HepG2 (cell line): ENCODE measurements at regions not wholly inside any gene's neighbourhood (a gene's known extent, or its start where the extent isn't known, plus 50 kb on each side); places are given as distances from the start of the nearest gene placed in this dataset.

Experiments used
- ATAC-seq: fragments of 200-7000 bp; cut with Tn5 transposase; 3 replicates; pipeline ENCODE4 v1.9.1; 2020; ENCODE audit warnings: mild to moderate bottlenecking, moderate library complexity
- BruUV-seq: library from RNA; stranded (reverse); fragments of 400-500 nt; replicated peaks from 2 replicates; lab custom pipeline; 2021; lab: Mats Ljungman, UMichigan
- CTCF ChIA-PET: fragments of 300-600 bp; formaldehyde crosslinking; extraction: SDS; loops from one replicate; lab custom pipeline; 2021; ENCODE audit warnings: low total read pairs, inconsistent platforms, low intra/inter-chr PET ratio; lab: Yijun Ruan, JAX
- POLR2A ChIA-PET: fragments of 350-600 bp; sonication (Branson Sonifier 250); formaldehyde crosslinking; loops from one replicate; lab custom pipeline; 2020; ENCODE audit warnings: antibody characterized with exemption, inconsistent platforms; lab: Yijun Ruan, JAX
- DNase-seq: peaks from one replicate; pipeline ENCODE4 v3.0.0-alpha.2; 2015; ENCODE audit warnings: low spot score
- FAIRE-seq: peaks from 3 replicates; lab custom pipeline; 2011; peaks lifted over from hg19 to GRCh38; lab: Jason Lieb, UNC
- H2AFZ ChIP-seq: one replicate; pipeline ENCODE4 v1.6.1; 2011; ENCODE audit warnings: low read length, inconsistent platforms
- H3K27ac ChIP-seq: fragments of 300-600 bp; 3 replicates; pipeline ENCODE4 v1.8.0; 2011; ENCODE audit warnings: mixed run types, mild to moderate bottlenecking, mixed read lengths, low read length, inconsistent platforms; ENCODE audit not compliant: insufficient read depth; ENCODE audit errors: extremely low read length
- H3K27me3 ChIP-seq, 2 experiments: fragments of 200-600 bp in 1 of 2; 2 replicates in 1 of 2; 3 replicates in 1 of 2; pipeline versions ENCODE4 v1.6.0 to v1.8.0; 2011; ENCODE audit warnings: low read length in 2 of 2, mild to moderate bottlenecking in 2 of 2, moderate library complexity in 2 of 2, inconsistent platforms in 1 of 2; ENCODE audit not compliant: insufficient read depth in 2 of 2, control insufficient read depth in 1 of 2
- H3K36me3 ChIP-seq, 2 experiments: fragments of 200-600 bp in 1 of 2; replicated peaks in 1 of 2; 2 replicates in 1 of 2; 3 replicates in 1 of 2; pipeline versions ENCODE4 v1.5.1 to v1.8.0; 2011; ENCODE audit warnings: low read length in 2 of 2, inconsistent platforms in 1 of 2; ENCODE audit not compliant: insufficient read depth in 2 of 2, control insufficient read depth in 1 of 2
- H3K4me1 ChIP-seq: 2 replicates; pipeline ENCODE4 v1.5.1; 2012; ENCODE audit warnings: low read length, inconsistent platforms; ENCODE audit not compliant: insufficient read depth
- H3K4me2 ChIP-seq: 2 replicates; pipeline ENCODE4 v1.6.0; 2011; ENCODE audit warnings: low read depth, low read length, inconsistent platforms
- H3K4me3 ChIP-seq, 3 experiments: fragments of 200-600 bp in 1 of 3; sonication (generic), shearing (Covaris generic) in 1 of 3; replicated peaks in 1 of 3; 2 replicates each; pipeline ENCODE4 v1.5.1; 2011 to 2016; ENCODE audit warnings: low read length in 3 of 3, inconsistent platforms in 2 of 3, low read depth in 2 of 3, mild to moderate bottlenecking in 2 of 3, control low read depth in 1 of 3, mixed read lengths in 1 of 3; ENCODE audit not compliant: insufficient read depth in 1 of 3
- H3K79me2 ChIP-seq: one replicate; pipeline ENCODE4 v1.6.1; 2011; ENCODE audit warnings: low read length, inconsistent platforms; ENCODE audit not compliant: insufficient read depth
- H3K9ac ChIP-seq: 2 replicates; pipeline ENCODE4 v1.6.0; 2011; ENCODE audit warnings: mild to moderate bottlenecking, low read depth, low read length, inconsistent platforms; ENCODE audit not compliant: insufficient read depth
- H3K9me3 ChIP-seq: 2 replicates; pipeline ENCODE4 v1.5.1; 2012; ENCODE audit warnings: mild to moderate bottlenecking, low read length
- H4K20me1 ChIP-seq: 2 replicates; pipeline ENCODE4 v1.6.0; 2011; ENCODE audit warnings: inconsistent platforms, mild to moderate bottlenecking, low read length, moderate library complexity; ENCODE audit not compliant: insufficient read depth
- FIP1L1 ChIP-seq: fragments of 200-400 bp; formaldehyde crosslinking; IDR thresholded peaks from 2 replicates; pipeline ENCODE4 v1.6.1; 2018; ENCODE audit warnings: low read depth, mild to moderate bottlenecking, low read length, moderate library complexity, borderline replicate concordance; ENCODE audit not compliant: insufficient read depth
- FOSL2 ChIP-seq: sonication (generic); formaldehyde crosslinking; IDR thresholded peaks from 2 replicates; pipeline ENCODE4 v1.4.0; 2020; ENCODE audit warnings: missing genetic modification reagents
- GFI1 ChIP-seq: sonication (generic); formaldehyde crosslinking; IDR thresholded peaks from 2 replicates; pipeline ENCODE4 v1.5.0; 2020; ENCODE audit warnings: missing genetic modification reagents, mild to moderate bottlenecking, borderline replicate concordance
- HIVEP1 ChIP-seq: sonication (generic); formaldehyde crosslinking; IDR thresholded peaks from 2 replicates; pipeline ENCODE4 v1.4.0; 2020; ENCODE audit warnings: mild to moderate bottlenecking, missing genetic modification reagents
- HNRNPL ChIP-seq: fragments of 200-400 bp; formaldehyde crosslinking; IDR thresholded peaks from 2 replicates; pipeline ENCODE4 v1.6.1; 2017; ENCODE audit warnings: mild to moderate bottlenecking, low read depth, low read length
- HOXA9 ChIP-seq: sonication (generic); formaldehyde crosslinking; IDR thresholded peaks from 2 replicates; pipeline ENCODE4 v1.8.1; 2022; ENCODE audit warnings: missing genetic modification reagents, mild to moderate bottlenecking, moderate library complexity, borderline replicate concordance
- SUZ12 ChIP-seq: fragments of 150-350 bp; IDR thresholded peaks from 2 replicates; pipeline ENCODE4 v1.6.1; 2014; ENCODE audit warnings: low read depth, low read length
- ZBTB21 ChIP-seq: sonication (generic); formaldehyde crosslinking; IDR thresholded peaks from 2 replicates; pipeline ENCODE4 v1.4.0; 2020; ENCODE audit warnings: missing genetic modification reagents
- ZBTB7A ChIP-seq: sonication (generic); formaldehyde crosslinking; IDR thresholded peaks from 2 replicates; pipeline ENCODE4 v1.8.0; 2022; ENCODE audit warnings: mild to moderate bottlenecking, missing genetic modification reagents
- ZNF547 ChIP-seq: sonication (generic); formaldehyde crosslinking; IDR thresholded peaks from 2 replicates; pipeline ENCODE4 v1.5.1; 2020; ENCODE audit warnings: mild to moderate bottlenecking, missing genetic modification reagents
- whole genome bisulfite sequencing: methylation state at CpG from one replicate; pipeline ENCODE4 v1.1.6; 2017; ENCODE audit warnings: low lambda C conversion rate; 5-methylcytosine and 5-hydroxymethylcytosine counted together
- in situ Hi-C: cut with HindIII; loops from 2 replicates; pipeline ENCODE4 v1.10.0; 2017; ENCODE audit warnings: low pct_unique_long_range_greater_than_20kb; ENCODE audit not compliant: extremely low pct_ligation_motif_present
- intact Hi-C: fragments of 100-400 bp; cut with micrococcal nuclease; formaldehyde crosslinking; loops from one replicate; pipeline ENCODE4 v1.10.0; 2022; ENCODE audit not compliant: unreplicated experiment
- TF ChIP-seq, protein P1 (sequence below): sonication (generic); formaldehyde crosslinking; IDR thresholded peaks from 2 replicates; pipeline ENCODE4 v1.4.0; 2020; ENCODE audit warnings: missing genetic modification reagents
- TF ChIP-seq, protein P2 (sequence below): sonication (generic); formaldehyde crosslinking; IDR thresholded peaks from 2 replicates; pipeline ENCODE4 v1.4.0; 2020; ENCODE audit warnings: missing genetic modification reagents
- TF ChIP-seq, protein P3 (sequence below): sonication (generic); formaldehyde crosslinking; IDR thresholded peaks from 2 replicates; pipeline ENCODE4 v1.4.0; 2020; ENCODE audit warnings: missing genetic modification reagents
- TF ChIP-seq, protein P4 (sequence below): sonication (generic); formaldehyde crosslinking; IDR thresholded peaks from 2 replicates; pipeline ENCODE4 v1.5.1; 2020; ENCODE audit warnings: missing genetic modification reagents, mild to moderate bottlenecking, borderline replicate concordance

DNA sequence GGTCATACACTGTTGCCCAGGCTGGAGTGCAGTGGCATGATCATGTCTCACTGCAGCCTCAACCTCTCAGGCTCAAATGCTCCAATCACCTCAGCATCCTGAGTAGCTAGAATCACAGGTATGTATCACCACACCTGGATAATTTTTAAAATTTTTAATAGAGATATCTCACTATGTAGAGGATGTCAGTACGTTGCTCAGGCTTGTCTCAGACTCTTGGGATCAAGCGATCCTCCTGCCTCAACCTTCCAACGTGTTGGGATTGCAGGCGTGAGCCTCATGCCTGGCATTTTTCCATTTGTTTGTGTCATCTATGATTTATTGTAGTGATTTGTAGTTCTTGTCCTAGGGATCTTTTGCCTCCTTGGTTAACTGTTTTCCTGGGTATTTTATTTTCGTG is 985.2 kb upstream of the B3GALT2 start (continued):
- no peak for TF ChIP-seq ZBTB7A
- TF ChIP-seq, protein P1, sequence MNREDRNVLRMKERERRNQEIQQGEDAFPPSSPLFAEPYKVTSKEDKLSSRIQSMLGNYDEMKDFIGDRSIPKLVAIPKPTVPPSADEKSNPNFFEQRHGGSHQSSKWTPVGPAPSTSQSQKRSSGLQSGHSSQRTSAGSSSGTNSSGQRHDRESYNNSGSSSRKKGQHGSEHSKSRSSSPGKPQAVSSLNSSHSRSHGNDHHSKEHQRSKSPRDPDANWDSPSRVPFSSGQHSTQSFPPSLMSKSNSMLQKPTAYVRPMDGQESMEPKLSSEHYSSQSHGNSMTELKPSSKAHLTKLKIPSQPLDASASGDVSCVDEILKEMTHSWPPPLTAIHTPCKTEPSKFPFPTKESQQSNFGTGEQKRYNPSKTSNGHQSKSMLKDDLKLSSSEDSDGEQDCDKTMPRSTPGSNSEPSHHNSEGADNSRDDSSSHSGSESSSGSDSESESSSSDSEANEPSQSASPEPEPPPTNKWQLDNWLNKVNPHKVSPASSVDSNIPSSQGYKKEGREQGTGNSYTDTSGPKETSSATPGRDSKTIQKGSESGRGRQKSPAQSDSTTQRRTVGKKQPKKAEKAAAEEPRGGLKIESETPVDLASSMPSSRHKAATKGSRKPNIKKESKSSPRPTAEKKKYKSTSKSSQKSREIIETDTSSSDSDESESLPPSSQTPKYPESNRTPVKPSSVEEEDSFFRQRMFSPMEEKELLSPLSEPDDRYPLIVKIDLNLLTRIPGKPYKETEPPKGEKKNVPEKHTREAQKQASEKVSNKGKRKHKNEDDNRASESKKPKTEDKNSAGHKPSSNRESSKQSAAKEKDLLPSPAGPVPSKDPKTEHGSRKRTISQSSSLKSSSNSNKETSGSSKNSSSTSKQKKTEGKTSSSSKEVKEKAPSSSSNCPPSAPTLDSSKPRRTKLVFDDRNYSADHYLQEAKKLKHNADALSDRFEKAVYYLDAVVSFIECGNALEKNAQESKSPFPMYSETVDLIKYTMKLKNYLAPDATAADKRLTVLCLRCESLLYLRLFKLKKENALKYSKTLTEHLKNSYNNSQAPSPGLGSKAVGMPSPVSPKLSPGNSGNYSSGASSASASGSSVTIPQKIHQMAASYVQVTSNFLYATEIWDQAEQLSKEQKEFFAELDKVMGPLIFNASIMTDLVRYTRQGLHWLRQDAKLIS (CRISPR knock-in tag), result no peak
- TF ChIP-seq, protein P2, sequence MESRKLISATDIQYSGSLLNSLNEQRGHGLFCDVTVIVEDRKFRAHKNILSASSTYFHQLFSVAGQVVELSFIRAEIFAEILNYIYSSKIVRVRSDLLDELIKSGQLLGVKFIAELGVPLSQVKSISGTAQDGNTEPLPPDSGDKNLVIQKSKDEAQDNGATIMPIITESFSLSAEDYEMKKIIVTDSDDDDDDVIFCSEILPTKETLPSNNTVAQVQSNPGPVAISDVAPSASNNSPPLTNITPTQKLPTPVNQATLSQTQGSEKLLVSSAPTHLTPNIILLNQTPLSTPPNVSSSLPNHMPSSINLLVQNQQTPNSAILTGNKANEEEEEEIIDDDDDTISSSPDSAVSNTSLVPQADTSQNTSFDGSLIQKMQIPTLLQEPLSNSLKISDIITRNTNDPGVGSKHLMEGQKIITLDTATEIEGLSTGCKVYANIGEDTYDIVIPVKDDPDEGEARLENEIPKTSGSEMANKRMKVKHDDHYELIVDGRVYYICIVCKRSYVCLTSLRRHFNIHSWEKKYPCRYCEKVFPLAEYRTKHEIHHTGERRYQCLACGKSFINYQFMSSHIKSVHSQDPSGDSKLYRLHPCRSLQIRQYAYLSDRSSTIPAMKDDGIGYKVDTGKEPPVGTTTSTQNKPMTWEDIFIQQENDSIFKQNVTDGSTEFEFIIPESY (CRISPR knock-in tag), result no peak

DNA sequence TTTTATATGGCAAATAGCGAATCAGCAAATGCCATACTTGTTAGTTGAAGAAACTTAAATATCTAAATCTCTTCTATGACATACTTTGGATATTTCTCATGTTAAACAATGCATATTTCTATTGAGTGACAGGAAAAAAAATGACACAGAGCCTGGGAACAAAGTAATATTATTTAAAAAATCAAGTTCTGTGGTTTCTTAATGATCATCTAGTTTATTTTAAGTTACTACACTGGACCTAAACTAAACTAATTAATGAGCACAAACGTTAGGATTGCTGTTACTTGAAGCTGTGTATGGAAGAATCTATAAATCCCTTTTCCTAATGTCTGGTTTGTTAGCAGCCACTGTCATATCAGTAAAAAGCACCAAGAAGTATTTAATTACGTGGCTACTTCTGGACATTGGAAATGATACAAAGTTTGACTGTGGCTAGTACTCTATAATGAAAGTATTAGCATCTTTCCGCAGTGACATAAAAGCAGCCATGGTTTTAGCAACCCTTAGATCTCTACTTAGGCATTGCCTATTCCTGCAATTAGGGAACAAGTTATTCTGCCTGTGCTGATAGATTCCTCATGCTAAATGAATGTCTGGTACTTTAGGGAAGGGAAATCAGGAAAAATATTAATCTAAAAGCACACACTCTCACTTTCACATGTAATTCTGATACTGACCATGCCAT is 981.7 kb upstream of the B3GALT2 start:
- ChIA-PET CTCF (no interaction called here), POLR2A (no interaction called here)
- FAIRE-seq (no peak), DNase-seq (no peak), ATAC-seq (no peak)
- H2AFZ ChIP-seq, result no peak overlapping the region
- under 1% methylated on average over 4 of the region's 4 CpGs for WGBS
- H3K4me3 ChIP-seq, result no peak overlapping the region
- H3K36me3 ChIP-seq, result no peaks in the 10 kb centered on the region
- BruUV-seq, result no TSS peak
- intact Hi-C loops, result loop anchor here (10.0 kb wide), 1 partner anchor 127 kb away; no protein-coding TSS in a partner anchor
- no peaks in the 10 kb centered on the region for H3K27me3 ChIP-seq
- no peaks in the 10 kb centered on the region for H3K9me3 ChIP-seq
- no peaks in the 10 kb centered on the region for H3K79me2 ChIP-seq
- no peak overlapping the region for H3K27ac ChIP-seq
- H3K4me2 ChIP-seq, result no peak overlapping the region
- no peaks in the 10 kb centered on the region for H4K20me1 ChIP-seq
- no peaks in the 10 kb centered on the region for H3K4me1 ChIP-seq
- H3K9ac ChIP-seq, result no peak overlapping the region
- in situ Hi-C loops, result no loop called here
- TF ChIP-seq, protein P3, sequence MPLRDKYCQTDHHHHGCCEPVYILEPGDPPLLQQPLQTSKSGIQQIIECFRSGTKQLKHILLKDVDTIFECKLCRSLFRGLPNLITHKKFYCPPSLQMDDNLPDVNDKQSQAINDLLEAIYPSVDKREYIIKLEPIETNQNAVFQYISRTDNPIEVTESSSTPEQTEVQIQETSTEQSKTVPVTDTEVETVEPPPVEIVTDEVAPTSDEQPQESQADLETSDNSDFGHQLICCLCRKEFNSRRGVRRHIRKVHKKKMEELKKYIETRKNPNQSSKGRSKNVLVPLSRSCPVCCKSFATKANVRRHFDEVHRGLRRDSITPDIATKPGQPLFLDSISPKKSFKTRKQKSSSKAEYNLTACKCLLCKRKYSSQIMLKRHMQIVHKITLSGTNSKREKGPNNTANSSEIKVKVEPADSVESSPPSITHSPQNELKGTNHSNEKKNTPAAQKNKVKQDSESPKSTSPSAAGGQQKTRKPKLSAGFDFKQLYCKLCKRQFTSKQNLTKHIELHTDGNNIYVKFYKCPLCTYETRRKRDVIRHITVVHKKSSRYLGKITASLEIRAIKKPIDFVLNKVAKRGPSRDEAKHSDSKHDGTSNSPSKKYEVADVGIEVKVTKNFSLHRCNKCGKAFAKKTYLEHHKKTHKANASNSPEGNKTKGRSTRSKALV (CRISPR knock-in tag), result no peak
- no peak for TF ChIP-seq SUZ12
- no peak for TF ChIP-seq ZNF547
- no peak for TF ChIP-seq ZBTB21 (CRISPR knock-in tag)
- no peak for TF ChIP-seq HOXA9 (CRISPR knock-in tag)
- TF ChIP-seq, protein P4, sequence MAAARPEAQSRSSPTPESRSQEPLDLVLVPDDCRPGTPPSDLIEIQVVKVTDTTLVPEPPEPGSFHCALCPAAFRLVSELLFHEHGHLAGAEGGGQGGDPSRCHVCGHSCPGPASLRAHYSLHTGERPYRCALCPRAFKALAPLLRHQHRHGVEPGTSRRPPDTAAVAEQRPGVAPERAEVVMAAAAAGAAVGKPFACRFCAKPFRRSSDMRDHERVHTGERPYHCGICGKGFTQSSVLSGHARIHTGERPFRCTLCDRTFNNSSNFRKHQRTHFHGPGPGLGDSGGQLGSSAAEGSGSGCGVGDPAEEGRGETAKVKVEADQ, result no peak
- TF ChIP-seq FIP1L1, result no peak
- no peak for TF ChIP-seq HIVEP1 (CRISPR knock-in tag)
- TF ChIP-seq FOSL2 (CRISPR knock-in tag), result no peak
- no peak for TF ChIP-seq ZBTB7A
- no peak for TF ChIP-seq GFI1 (CRISPR knock-in tag)
- no peak for TF ChIP-seq HNRNPL
